GM18499 (cell line): ENCODE measurements at regions not wholly inside any gene's neighbourhood (a gene's known extent, or its start where the extent isn't known, plus 50 kb on each side); places are given as distances from the start of the nearest gene placed in this dataset.
A peak's percentile ranks its signal among the peaks of the same experiment; 100 is the strongest.
"Not testable (repeated sequence)": the region's sequence is repeated elsewhere in the genome, so short reads cannot be mapped to it uniquely, and the experiment has no call there.

Source experiments
- ATAC-seq: cut with Tn5 transposase; IDR thresholded peaks from one replicate; pipeline ENCODE4 v1.9.1; 2021; ENCODE audit warnings: moderate number of reproducible peaks; ENCODE audit not compliant: insufficient read depth, unreplicated experiment

GRCh38 chr1:221478050-221478949 lies 263.6 kb downstream of the DUSP10 start:
- ATAC-seq, result peak; percentile 85

GRCh38 chr1:221487781-221488524 lies 253.9 kb downstream of the DUSP10 start:
- ATAC-seq, result no peak

DNA sequence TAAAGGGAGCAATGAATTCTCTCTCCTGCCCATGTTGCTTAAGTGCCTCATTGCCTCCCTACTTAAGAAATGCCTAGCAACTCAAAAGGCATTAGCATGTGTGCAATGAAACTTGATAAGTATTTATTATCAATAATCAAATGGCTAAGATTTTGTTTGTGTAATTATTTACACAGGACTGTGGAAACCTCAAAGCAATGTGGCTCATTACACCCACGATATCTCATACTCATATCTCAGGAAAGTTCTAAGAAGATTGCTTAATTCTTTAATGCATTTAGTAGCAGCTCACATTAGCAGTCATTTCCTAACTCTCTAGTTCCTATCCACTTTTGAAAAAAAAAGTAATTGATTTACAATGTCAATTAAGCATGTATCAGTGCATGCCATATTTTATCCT lies 253.3 kb downstream of the DUSP10 start:
- no peak for ATAC-seq

DNA sequence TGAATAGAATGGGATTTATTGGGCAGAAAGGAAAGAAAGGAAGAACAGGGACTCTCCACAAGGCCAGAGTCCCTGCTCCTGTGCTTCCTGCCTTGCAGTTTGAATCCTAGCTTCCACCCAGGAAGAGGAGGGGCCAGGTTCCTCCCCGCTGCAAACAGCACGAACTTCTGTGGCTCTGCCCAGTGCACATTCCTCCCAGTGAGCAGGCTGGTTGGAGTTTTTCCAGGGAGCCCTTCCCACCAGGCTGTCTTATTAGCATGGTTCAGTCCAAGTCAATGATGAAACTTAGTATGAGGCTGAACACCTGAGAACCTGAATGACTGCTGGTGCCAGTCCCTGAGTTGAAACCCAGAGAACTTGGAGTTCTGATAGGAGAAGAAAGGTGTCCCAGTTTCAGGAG lies 247.2 kb downstream of the DUSP10 start:
- no peak for ATAC-seq

- ATAC-seq, result no peak
Measured at GRCh38 chr1:221497046-221497445, 244.8 kb downstream of the DUSP10 start.

GRCh38 chr1:221503268-221503667 lies 238.6 kb downstream of the DUSP10 start:
- ATAC-seq, result no peak

- ATAC-seq, result no peak
Measured at GRCh38 chr1:221509575-221510355, 232.1 kb downstream of the DUSP10 start.

DNA sequence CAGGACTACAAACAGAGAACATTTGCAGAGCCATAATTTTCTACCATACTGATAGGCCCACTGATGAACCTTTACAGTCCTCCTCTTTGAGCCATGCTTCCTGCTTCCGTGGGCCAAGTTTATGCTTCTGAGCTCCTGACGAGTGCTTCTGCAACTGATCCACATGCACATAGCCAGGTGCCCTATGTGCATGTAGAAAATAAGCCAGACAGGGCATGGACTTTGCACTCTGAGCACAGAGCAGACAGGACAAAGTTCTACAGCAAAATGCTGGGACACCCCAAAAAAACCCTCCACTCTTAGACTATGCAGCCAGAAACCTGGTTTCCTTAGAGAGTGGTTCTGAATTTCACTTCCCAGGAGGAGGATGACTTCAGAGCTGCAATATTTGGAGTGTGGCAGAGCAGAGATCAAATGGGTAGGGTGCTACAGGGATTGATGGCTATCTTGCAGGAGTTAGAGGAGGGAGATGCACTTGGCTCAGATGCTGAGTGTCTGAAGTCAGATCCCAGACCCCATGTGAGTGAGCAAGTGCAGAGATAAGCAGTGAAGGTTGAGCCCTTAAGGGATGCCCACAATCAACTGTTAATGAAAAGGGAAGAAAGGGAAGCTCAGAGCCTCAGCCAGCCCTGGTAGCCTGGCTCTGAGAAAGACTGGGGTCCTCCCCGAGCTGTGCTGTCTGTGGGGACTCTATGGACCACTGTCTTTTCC lies 230.9 kb downstream of the DUSP10 start:
- ATAC-seq, result no peak

- no peak for ATAC-seq
Measured at GRCh38 chr1:221511797-221512196, 230.1 kb downstream of the DUSP10 start.

DNA sequence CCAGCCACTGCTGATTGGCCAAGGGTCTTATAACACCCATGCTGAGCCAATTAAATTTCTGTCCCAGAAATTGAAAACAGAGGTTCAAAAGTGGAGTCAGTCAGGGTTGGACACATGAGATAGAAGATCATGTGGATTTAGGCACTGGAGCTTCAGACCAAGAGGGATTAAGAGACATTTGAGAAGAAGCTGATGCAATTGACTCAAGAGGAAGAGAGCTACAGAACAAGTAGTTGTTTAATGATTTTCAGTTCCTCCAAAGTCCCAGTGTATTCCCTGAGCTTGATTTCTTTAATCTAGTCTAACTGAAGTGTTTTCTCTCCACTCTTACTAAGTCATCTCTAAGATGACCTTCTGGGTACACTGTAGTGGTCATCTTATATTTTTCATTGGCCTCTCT lies 227.1 kb downstream of the DUSP10 start:
- ATAC-seq, result no peak

GRCh38 chr1:221515496-221515895 lies 226.4 kb downstream of the DUSP10 start:
- ATAC-seq, result no peak

GRCh38 chr1:221517961-221518360 lies 223.9 kb downstream of the DUSP10 start:
- ATAC-seq, result no peak

GRCh38 chr1:221520250-221520649 lies 221.6 kb downstream of the DUSP10 start:
- ATAC-seq, result no peak

DNA sequence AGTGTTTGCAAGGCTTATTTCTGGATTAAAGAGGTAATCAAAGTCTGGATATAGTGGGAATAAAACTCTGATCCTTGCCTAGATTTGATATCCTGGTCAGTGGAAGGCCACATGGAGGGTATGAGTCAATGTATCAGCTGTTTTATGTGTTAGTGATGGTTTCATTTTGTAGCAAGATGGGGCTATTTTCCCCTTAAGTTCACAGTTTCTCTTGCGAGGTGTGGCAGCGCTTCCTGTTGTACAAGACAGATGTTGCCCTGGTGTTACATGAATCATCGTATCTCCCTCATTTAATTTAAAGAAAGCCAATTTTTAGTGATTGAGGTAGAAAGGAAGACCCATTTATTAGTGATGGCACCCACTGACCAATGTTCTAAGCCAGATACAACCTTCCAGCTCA lies 220.2 kb downstream of the DUSP10 start:
- ATAC-seq, result no peak

- ATAC-seq, result no peak
Measured at GRCh38 chr1:221522529-221522940, 219.4 kb downstream of the DUSP10 start.

DNA sequence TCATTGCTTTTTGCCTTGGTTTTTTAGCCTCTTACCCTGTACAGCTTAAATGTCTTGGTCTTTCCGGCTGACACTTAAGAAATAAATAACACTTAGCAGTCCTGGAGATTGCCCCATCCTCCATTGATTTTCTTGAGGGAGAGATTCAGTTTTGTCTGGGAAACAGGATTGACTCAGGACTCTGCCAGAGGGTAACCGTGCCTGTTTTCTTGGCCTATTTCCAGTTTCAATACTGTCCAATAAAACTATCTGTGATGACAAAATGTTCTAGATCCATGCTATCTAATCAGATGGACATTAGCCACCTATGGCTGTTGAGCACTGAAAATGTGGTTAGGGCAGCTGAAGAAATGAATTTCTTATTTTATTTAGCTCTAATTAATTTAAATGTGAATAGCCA lies 216.1 kb downstream of the DUSP10 start:
- no peak for ATAC-seq

DNA sequence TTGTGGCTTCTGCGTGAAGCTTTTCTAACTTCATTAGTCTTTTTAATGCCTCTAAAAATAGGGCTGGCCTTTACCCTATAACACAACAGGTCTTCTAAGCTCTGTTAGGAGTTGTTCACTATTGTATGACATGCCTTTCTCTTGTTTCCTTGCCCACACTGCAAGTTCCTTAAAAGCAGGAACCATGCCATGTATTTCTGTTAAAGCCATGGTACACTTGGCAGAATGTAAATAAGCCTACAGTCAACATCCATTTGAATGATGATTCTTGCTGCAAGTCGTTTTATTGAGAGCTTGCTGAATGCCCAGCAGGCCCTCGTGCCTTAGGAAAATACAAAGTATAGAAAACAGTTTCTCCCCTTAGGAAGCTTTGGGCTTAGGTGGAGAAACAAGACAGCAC lies 214.6 kb downstream of the DUSP10 start:
- no peak for ATAC-seq

- ATAC-seq, result no peak
Measured at GRCh38 chr1:221527886-221528624, 213.8 kb downstream of the DUSP10 start.

DNA sequence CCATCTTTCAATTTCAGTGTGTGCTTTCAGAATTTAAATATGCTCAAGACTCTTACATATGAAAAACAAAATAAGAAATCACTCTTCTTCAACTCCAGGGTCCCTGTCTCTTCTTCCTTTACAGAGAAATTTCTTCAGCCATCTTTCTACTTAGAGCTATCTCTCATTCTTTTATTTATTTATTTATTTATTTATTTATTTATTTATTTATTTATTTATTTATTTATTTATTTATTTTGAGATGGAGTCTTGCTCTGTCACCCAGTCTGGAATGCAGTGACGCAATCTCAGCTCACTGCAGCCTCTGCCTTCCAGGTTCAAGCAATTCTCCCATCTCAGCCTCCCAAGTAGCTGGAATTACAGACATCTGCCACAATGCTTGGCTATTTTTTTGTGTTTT lies 211.7 kb downstream of the DUSP10 start:
- ATAC-seq, result not testable (repeated sequence)
